Peyer's patch (tissue), 4 donors: ENCODE measurements at regions not wholly inside any gene's neighbourhood (a gene's known extent, or its start where the extent isn't known, plus 50 kb on each side); places are given as distances from the start of the nearest gene placed in this dataset.

Source experiments
- POLR2A ChIP-seq, 2 donors: fragments of 450-650 bp; IDR thresholded peaks; one replicate each; pipeline ENCODE4 v1.5.1; 2017; ENCODE audit warnings: antibody characterized with exemption in 2 of 2, mild to moderate bottlenecking in 2 of 2, moderate library complexity in 2 of 2
- TF ChIP-seq, protein P1 (sequence below), 6 experiments: fragments of 450-650 bp in 4 of 6; fragments of 200-600 bp in 2 of 6; sonication (generic) in 1 of 6; IDR thresholded peaks; one replicate each; pipeline ENCODE4 v1.5.1; 2017 to 2019; ENCODE audit warnings: antibody characterized with exemption in 6 of 6, mild to moderate bottlenecking in 3 of 6, moderate library complexity in 1 of 6

DNA sequence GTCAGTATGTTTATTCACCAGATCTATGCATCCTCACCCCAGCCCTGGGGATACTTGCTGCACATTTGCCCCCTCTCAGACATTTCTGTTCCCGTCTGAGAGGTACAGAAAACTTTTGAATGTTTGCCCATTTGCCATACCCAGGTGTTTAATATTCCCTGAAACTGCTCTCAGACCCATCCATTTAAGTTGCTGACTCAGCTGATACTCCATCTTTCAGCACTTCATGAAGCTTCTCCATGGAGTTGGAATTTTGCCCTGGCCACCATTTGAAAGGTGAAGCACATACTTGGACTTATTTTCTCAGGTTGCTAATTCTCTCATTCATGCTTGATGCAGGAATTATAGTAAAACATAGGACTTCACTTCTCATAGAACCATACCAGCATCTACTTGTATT, 203.9 kb upstream of the OR13F1 start:
- TF ChIP-seq, protein P1, sequence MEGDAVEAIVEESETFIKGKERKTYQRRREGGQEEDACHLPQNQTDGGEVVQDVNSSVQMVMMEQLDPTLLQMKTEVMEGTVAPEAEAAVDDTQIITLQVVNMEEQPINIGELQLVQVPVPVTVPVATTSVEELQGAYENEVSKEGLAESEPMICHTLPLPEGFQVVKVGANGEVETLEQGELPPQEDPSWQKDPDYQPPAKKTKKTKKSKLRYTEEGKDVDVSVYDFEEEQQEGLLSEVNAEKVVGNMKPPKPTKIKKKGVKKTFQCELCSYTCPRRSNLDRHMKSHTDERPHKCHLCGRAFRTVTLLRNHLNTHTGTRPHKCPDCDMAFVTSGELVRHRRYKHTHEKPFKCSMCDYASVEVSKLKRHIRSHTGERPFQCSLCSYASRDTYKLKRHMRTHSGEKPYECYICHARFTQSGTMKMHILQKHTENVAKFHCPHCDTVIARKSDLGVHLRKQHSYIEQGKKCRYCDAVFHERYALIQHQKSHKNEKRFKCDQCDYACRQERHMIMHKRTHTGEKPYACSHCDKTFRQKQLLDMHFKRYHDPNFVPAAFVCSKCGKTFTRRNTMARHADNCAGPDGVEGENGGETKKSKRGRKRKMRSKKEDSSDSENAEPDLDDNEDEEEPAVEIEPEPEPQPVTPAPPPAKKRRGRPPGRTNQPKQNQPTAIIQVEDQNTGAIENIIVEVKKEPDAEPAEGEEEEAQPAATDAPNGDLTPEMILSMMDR (IDR thresholded peaks at IDR 0.05) = no peak
- TF ChIP-seq POLR2A (IDR thresholded peaks at IDR 0.05) = no peak
